Hematopoietic multipotent progenitor cell treated with erythropoietin and hydrocortisone succinate and interleukin-3 and kit ligand, for 4 days (in vitro differentiated cells): ENCODE measurements at regions not wholly inside any gene's neighbourhood (a gene's known extent, or its start where the extent isn't known, plus 50 kb on each side); places are given as distances from the start of the nearest gene placed in this dataset.

Experiments used
- DNase-seq: peaks from one replicate; pipeline ENCODE4 v3.0.0-alpha.2; 2015

- DNase-seq, result no peak
Observed at GRCh38 chr13:26155568-26155967, 66.5 kb downstream of the RNF6 start.

- peak; percentile 14 for DNase-seq
Observed at GRCh38 chr13:26133851-26134250, 82.0 kb upstream of the SHISA2 start.

- no peak for DNase-seq
Observed at GRCh38 chr13:26133286-26133685, 81.5 kb upstream of the SHISA2 start.

GRCh38 chr13:26132756-26133155, 80.9 kb upstream of the SHISA2 start:
- DNase-seq, result peak; percentile 43

- no peak for DNase-seq
Observed at GRCh38 chr13:26128676-26129075, 76.9 kb upstream of the SHISA2 start.

- DNase-seq, result no peak
Observed at GRCh38 chr13:26117620-26118019, 65.8 kb upstream of the SHISA2 start.

- DNase-seq, result peak; percentile 5
Observed at GRCh38 chr13:26112843-26113242, 61.0 kb upstream of the SHISA2 start.

GRCh38 chr13:26111797-26112196, 60.0 kb upstream of the SHISA2 start:
- no peak for DNase-seq
